PC-9 (cell line): ENCODE measurements at regions not wholly inside any gene's neighbourhood (a gene's known extent, or its start where the extent isn't known, plus 50 kb on each side); places are given as distances from the start of the nearest gene placed in this dataset.

Experiments
- BruUV-seq: library from RNA; stranded (reverse); fragments of 400-500 nt; replicated peaks from 2 replicates; lab custom pipeline; 2021; lab: Mats Ljungman, UMichigan
- CTCF ChIA-PET: fragments of 300-600 bp; sonication (Branson Sonifier 250); formaldehyde crosslinking; loops from one replicate; lab custom pipeline; 2022; ENCODE audit warnings: antibody characterized with exemption; lab: Charles Lee
- POLR2A ChIA-PET: fragments of 300-600 bp; sonication (Branson Sonifier 250); formaldehyde crosslinking; loops from one replicate; lab custom pipeline; 2022; ENCODE audit warnings: antibody characterized with exemption; ENCODE audit not compliant: unreplicated experiment; lab: Charles Lee
- DNase-seq, 2 experiments: peaks; one replicate each; pipeline versions ENCODE4 v3.0.0 to v3.0.0-alpha.2; 2015 to 2022; ENCODE audit warnings: mixed read lengths in 1 of 2
- H2AFZ ChIP-seq: fragments of 200-600 bp; sonication (generic); 2 replicates; pipeline ENCODE4 v1.8.1; 2017; ENCODE audit warnings: antibody characterized with exemption
- H3F3A ChIP-seq: fragments of 200-600 bp; sonication (generic); 2 replicates; pipeline ENCODE4 v1.8.1; 2017; ENCODE audit warnings: antibody characterized with exemption, mild to moderate bottlenecking, low read depth; ENCODE audit not compliant: insufficient read depth
- H3K27ac ChIP-seq: fragments of 200-600 bp; sonication (generic); 2 replicates; pipeline ENCODE4 v1.6.1; 2016; ENCODE audit warnings: mixed run types
- H3K27me3 ChIP-seq: fragments of 200-600 bp; sonication (generic); 2 replicates; pipeline ENCODE4 v1.6.1; 2016; ENCODE audit warnings: low read depth, mixed run types; ENCODE audit not compliant: insufficient read depth
- H3K36me3 ChIP-seq: fragments of 200-600 bp; sonication (generic); 2 replicates; pipeline ENCODE4 v1.6.1; 2016; ENCODE audit warnings: low read depth, mixed run types
- H3K4me1 ChIP-seq: fragments of 200-600 bp; sonication (generic); replicated peaks from 2 replicates; pipeline ENCODE4 v1.6.1; 2016; ENCODE audit warnings: mixed run types; ENCODE audit not compliant: insufficient read depth
- H3K4me2 ChIP-seq: fragments of 200-600 bp; sonication (generic); 2 replicates; pipeline ENCODE4 v1.6.1; 2017; ENCODE audit warnings: mixed run types
- H3K4me3 ChIP-seq: fragments of 200-600 bp; sonication (generic); 2 replicates; pipeline ENCODE4 v1.6.1; 2016; ENCODE audit warnings: mixed run types
- H3K79me2 ChIP-seq: fragments of 200-600 bp; sonication (generic); 2 replicates; pipeline ENCODE4 v1.6.1; 2017; ENCODE audit warnings: low read depth, mixed run types
- H3K9me2 ChIP-seq: fragments of 200-600 bp; sonication (generic); 2 replicates; pipeline ENCODE4 v1.8.1; 2017; ENCODE audit warnings: mild to moderate bottlenecking; ENCODE audit not compliant: insufficient read depth
- H3K9me3 ChIP-seq: fragments of 200-600 bp; sonication (generic); 2 replicates; pipeline ENCODE4 v1.8.1; 2016; ENCODE audit warnings: low read depth; ENCODE audit not compliant: insufficient read depth
- H4K20me1 ChIP-seq: fragments of 200-600 bp; sonication (generic); 2 replicates; pipeline ENCODE4 v1.8.1; 2017; ENCODE audit not compliant: insufficient read depth
- CTCF ChIP-seq: fragments of 200-600 bp; sonication (generic); conservative IDR thresholded peaks from 2 replicates; pipeline ENCODE4 v1.6.1; 2017; ENCODE audit warnings: mixed run types, antibody characterized with exemption, mild to moderate bottlenecking, moderate library complexity
- EZH2 ChIP-seq: fragments of 200-600 bp; sonication (generic); IDR thresholded peaks from 2 replicates; pipeline ENCODE4 v1.8.0; 2017; ENCODE audit warnings: antibody characterized with exemption, low read depth
- intact Hi-C: fragments of 100-400 bp; cut with micrococcal nuclease; formaldehyde crosslinking; loops from one replicate; pipeline ENCODE4 v1.10.0; 2022; ENCODE audit not compliant: unreplicated experiment

DNA sequence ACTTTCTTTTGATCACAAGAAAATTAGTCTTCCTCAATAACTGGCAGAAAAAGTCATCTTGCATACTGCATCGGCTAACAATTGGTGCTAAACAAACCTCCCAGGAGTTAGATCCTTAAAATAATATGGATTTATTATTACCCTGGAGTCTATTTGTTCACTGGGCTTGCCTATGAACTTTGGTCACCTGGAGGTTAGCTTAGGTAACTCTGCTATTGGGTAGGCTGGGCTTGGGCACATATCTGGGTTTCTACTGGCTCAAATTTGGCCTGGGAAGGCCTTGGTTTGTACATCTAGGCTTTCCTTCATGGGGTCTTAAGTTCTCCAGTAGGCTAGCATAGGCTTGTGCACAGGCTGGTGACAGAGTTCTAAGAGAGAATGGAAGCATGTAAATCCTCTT is 279.9 kb downstream of the RASEF start:
- no peaks in the 10 kb centered on the region for H3K9me2 ChIP-seq
- ChIA-PET POLR2A (no interaction called here), CTCF (no interaction called here)
- no peaks in the 10 kb centered on the region for H3K27me3 ChIP-seq
- TF ChIP-seq EZH2 (no peak), CTCF (no peak)
- no peaks in the 10 kb centered on the region for H3K79me2 ChIP-seq
- H3K4me3 ChIP-seq = no peak overlapping the region
- H3K27ac ChIP-seq = no peak overlapping the region
- no TSS peak for BruUV-seq
- intact Hi-C loops = no loop called here
- no peaks in the 10 kb centered on the region for H3F3A ChIP-seq
- H3K4me1 ChIP-seq = no peaks in the 10 kb centered on the region
- H3K36me3 ChIP-seq = no peaks in the 10 kb centered on the region
- DNase-seq = no peak
- no peaks in the 10 kb centered on the region for H3K9me3 ChIP-seq
- no peaks in the 10 kb centered on the region for H4K20me1 ChIP-seq
- no peak overlapping the region for H3K4me2 ChIP-seq
- H2AFZ ChIP-seq = no peak overlapping the region

DNA sequence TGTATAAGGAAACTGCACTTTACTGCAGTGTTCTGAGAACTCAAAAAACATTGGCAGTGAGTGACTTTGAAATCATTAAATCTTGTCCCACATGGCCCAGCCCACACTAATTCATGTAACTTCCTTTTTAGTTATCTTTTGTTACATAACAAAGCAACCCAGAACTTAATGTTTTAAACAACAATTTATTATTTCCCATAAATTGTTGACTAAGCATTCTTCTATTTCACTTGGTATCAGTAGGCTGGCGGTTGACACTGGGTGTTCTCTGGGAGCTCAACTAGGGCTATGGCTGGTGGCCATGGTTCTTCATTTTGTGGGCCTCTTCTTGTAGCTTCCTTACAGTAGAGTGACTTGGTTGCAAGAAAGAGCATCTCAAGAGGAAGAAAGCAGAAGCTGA is 278.4 kb downstream of the RASEF start:
- no peak for DNase-seq
- no peaks in the 10 kb centered on the region for H3K36me3 ChIP-seq
- no peaks in the 10 kb centered on the region for H4K20me1 ChIP-seq
- H2AFZ ChIP-seq = no peak overlapping the region
- H3K27ac ChIP-seq = no peak overlapping the region
- no peaks in the 10 kb centered on the region for H3K27me3 ChIP-seq
- no peaks in the 10 kb centered on the region for H3K9me2 ChIP-seq
- intact Hi-C loops = no loop called here
- no peak overlapping the region for H3K4me3 ChIP-seq
- ChIA-PET POLR2A (interaction anchor here (0.6 kb wide), 1 partner anchor 131 kb away, joined by 6 read pairs; no protein-coding TSS in a partner anchor), CTCF (no interaction called here)
- TF ChIP-seq EZH2 (no peak), CTCF (no peak)
- H3F3A ChIP-seq = no peaks in the 10 kb centered on the region
- no peaks in the 10 kb centered on the region for H3K79me2 ChIP-seq
- no peaks in the 10 kb centered on the region for H3K4me1 ChIP-seq
- no peaks in the 10 kb centered on the region for H3K9me3 ChIP-seq
- BruUV-seq = no TSS peak
- H3K4me2 ChIP-seq = no peak overlapping the region

GRCh38 chr9:82789155-82789824 is 273.7 kb downstream of the RASEF start:
- no peak for TF ChIP-seq CTCF
- no peak for TF ChIP-seq EZH2
- H3K9me3 ChIP-seq = no peaks in the 10 kb centered on the region
- H3K27me3 ChIP-seq = no peaks in the 10 kb centered on the region
- H2AFZ ChIP-seq = no peak overlapping the region
- H3K4me3 ChIP-seq = no peak overlapping the region
- no peaks in the 10 kb centered on the region for H3F3A ChIP-seq
- no peak overlapping the region for H3K27ac ChIP-seq
- H3K4me2 ChIP-seq = no peak overlapping the region
- no TSS peak for BruUV-seq
- ChIA-PET POLR2A (no interaction called here), CTCF (no interaction called here)
- DNase-seq = no peak
- no peaks in the 10 kb centered on the region for H4K20me1 ChIP-seq
- no peaks in the 10 kb centered on the region for H3K4me1 ChIP-seq
- no peaks in the 10 kb centered on the region for H3K36me3 ChIP-seq
- intact Hi-C loops = no loop called here
- H3K9me2 ChIP-seq = no peaks in the 10 kb centered on the region
- no peaks in the 10 kb centered on the region for H3K79me2 ChIP-seq
